ENCODE measurements at regions not wholly inside any gene's neighbourhood (a gene's known extent, or its start where the extent isn't known, plus 50 kb on each side); places are given as distances from the start of the nearest gene placed in this dataset.

DNA sequence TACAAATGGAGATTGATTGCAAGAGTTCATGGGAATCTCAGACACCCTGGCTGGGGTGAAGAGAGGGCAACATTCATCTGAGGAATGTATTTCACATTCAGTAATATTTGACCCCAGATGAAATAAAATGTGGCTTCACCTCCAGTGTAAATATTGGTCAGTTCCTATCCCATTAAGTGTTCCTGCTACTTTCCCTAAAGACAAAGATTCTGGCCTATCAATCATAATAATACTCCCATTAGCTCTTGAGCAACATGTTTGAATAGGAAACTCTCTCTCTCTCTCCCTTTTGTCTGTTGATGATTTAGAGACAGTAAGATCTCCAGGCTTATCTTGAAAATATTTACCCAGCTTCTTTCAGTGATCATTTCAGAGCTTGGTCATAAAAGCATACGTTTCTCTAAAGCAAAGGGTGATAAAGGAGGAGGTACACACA is 70.1 kb downstream of the KCNJ2 start:
- TF ChIP-seq TCF12 (IDR thresholded peaks at IDR 0.05; ENCODE audit: low read depth), result no peak
- no peak for TF ChIP-seq EP300 (IDR thresholded peaks at IDR 0.05; ENCODE audit: borderline replicate concordance)
- TF ChIP-seq REST (IDR thresholded peaks at IDR 0.05; ENCODE audit: low read depth), result no peak
- TF ChIP-seq MAX (IDR thresholded peaks at IDR 0.05), result no peak
- no peak for TF ChIP-seq CEBPB (IDR thresholded peaks at IDR 0.05)
- no peak for TF ChIP-seq RAD21 (IDR thresholded peaks at IDR 0.05; ENCODE audit: low read depth)
- TF ChIP-seq ZBTB7A (IDR thresholded peaks at IDR 0.05; ENCODE audit: low read depth), result no peak

DNA sequence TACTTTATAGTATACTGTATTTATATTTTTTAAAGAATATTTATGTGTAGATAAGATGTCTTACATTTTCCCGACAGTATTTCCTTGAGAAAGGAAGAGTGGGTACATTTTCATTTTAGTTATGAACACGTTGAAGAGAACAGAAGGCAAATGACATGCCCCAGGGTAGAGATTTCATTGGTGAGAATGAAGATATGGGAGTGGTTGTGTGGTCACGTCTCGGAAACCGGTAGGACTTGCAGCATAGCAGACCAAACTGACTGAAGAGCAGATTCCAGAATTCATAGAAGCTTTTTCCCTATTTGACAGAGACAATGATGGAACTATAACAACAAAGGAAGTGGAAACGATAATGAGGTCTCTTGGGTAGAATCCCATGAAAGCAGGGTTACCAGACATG is 71.7 kb downstream of the KCNJ2 start:
- TF ChIP-seq NFIC (IDR thresholded peaks at IDR 0.05) (no peak), ZBTB7A (IDR thresholded peaks at IDR 0.05; ENCODE audit: low read depth) (no peak), EGR1 (IDR thresholded peaks at IDR 0.05) (no peak), CEBPB (IDR thresholded peaks at IDR 0.05) (no peak), EP300 (IDR thresholded peaks at IDR 0.05; ENCODE audit: borderline replicate concordance) (no peak), USF1 (IDR thresholded peaks at IDR 0.05) (no peak), MAX (IDR thresholded peaks at IDR 0.05) (no peak), TCF12 (IDR thresholded peaks at IDR 0.05; ENCODE audit: low read depth) (no peak), YY1 (IDR thresholded peaks at IDR 0.05; ENCODE audit: low read depth) (no peak), TEAD4 (IDR thresholded peaks at IDR 0.05) (no peak), TAF1 (IDR thresholded peaks at IDR 0.05; ENCODE audit: low read depth) (no peak), RAD21 (IDR thresholded peaks at IDR 0.05; ENCODE audit: low read depth) (no peak)

DNA sequence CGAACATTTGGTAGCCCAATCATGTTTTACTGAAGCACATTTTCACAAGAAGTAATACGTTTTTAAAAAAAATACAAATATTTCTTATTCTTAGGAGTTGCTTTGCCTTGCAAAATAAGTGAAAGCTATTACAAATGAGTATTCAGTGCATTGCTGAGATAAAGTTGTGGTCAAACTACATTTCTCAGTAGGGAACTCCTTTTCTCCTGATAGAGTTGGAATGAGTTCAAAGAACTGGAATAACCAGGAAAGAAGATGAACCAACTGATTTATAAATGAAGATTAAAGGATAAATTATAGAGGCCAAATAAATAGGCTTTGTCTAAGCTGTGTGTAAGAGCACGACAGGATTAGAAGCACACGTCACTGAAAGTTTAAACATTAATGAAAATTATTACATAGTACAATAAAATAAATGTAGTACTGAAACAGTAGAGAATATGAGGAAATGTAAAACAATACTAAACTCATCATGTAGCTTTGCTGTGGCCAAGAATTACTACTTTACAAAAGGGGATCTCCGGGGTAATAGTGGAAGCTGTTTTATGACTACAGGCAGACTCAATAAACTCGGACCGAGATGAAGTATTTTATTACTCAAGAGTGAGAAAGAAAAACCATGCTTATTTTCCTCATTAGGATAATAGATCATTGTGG is 73.6 kb downstream of the KCNJ2 start:
- no peak for TF ChIP-seq REST (IDR thresholded peaks at IDR 0.05; ENCODE audit: low read depth)
- TF ChIP-seq EP300 (IDR thresholded peaks at IDR 0.05; ENCODE audit: borderline replicate concordance), result no peak
- no peak for TF ChIP-seq TEAD4 (IDR thresholded peaks at IDR 0.05)
- TF ChIP-seq RAD21 (IDR thresholded peaks at IDR 0.05; ENCODE audit: low read depth), result no peak
- no peak for TF ChIP-seq MAX (IDR thresholded peaks at IDR 0.05)
- no peak for TF ChIP-seq NFIC (IDR thresholded peaks at IDR 0.05)
- no peak for TF ChIP-seq FOXM1 (IDR thresholded peaks at IDR 0.05; ENCODE audit: borderline replicate concordance, low read depth)
- TF ChIP-seq ZBTB7A (IDR thresholded peaks at IDR 0.05; ENCODE audit: low read depth), result no peak
- no peak for TF ChIP-seq TCF12 (IDR thresholded peaks at IDR 0.05; ENCODE audit: low read depth)
- TF ChIP-seq YY1 (IDR thresholded peaks at IDR 0.05; ENCODE audit: low read depth), result no peak
- TF ChIP-seq CEBPB (IDR thresholded peaks at IDR 0.05), result no peak
- no peak for TF ChIP-seq CREB1 (IDR thresholded peaks at IDR 0.05; ENCODE audit: low read depth)

DNA sequence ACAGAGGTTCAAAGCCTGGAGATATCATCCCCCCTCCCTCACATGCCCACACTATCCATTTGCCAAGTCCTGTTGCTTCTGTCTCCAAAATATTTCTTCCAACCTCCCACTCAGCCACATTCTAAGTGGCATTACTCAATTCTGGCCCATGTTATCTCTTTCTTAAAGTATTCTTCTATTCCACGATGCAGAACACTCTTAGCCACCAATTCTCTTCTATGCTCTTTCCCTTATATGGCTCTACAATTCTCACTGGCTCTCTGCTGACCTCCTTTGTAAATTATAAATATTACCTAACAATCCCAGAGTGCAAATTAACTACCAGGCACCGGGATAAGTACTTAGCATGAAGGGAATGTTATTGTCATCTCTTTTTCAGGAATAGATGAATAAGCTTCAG is 82.4 kb downstream of the KCNJ2 start:
- TF ChIP-seq YY1 (IDR thresholded peaks at IDR 0.05; ENCODE audit: low read depth) (no peak), REST (IDR thresholded peaks at IDR 0.05; ENCODE audit: low read depth) (no peak), TEAD4 (IDR thresholded peaks at IDR 0.05) (no peak), TAF1 (IDR thresholded peaks at IDR 0.05; ENCODE audit: low read depth) (no peak), ZBTB7A (IDR thresholded peaks at IDR 0.05; ENCODE audit: low read depth) (no peak), MAX (IDR thresholded peaks at IDR 0.05) (no peak), EGR1 (IDR thresholded peaks at IDR 0.05) (no peak), RAD21 (IDR thresholded peaks at IDR 0.05; ENCODE audit: low read depth) (no peak), CEBPB (IDR thresholded peaks at IDR 0.05) (no peak), FOXM1 (IDR thresholded peaks at IDR 0.05; ENCODE audit: borderline replicate concordance, low read depth) (no peak), EP300 (IDR thresholded peaks at IDR 0.05; ENCODE audit: borderline replicate concordance) (no peak), NFIC (IDR thresholded peaks at IDR 0.05) (no peak)
